ENCODE measurements at regions not wholly inside any gene's neighbourhood (a gene's known extent, or its start where the extent isn't known, plus 50 kb on each side); places are given as distances from the start of the nearest gene placed in this dataset.

GRCh38 chr16:75927810-75928209, 201.5 kb upstream of the CPHXL start:
- Histone ChIP-seq H3K9ac (ENCODE audit: low read depth, low read length) (no peak overlapping the region), H3K4me1 (ENCODE audit: insufficient read depth, low read length) (0 out of 2 replicates have a peak, but pooled peaks cover 4% of the 10 kb centered on the region), H3K27ac (ENCODE audit: low read depth, low read length) (no peak overlapping the region), H3K9me3 (ENCODE audit: insufficient read depth, low read depth, low read length) (peaks cover 14% of the 10 kb centered on the region; the same call in 1 of the 2 replicates), H3K4me3 (ENCODE audit: low read length) (no peak overlapping the region), H3K27me3 (ENCODE audit: insufficient read depth, low read length) (peaks cover 100% of the 10 kb centered on the region), H3K36me3 (ENCODE audit: insufficient read depth, low read length) (no peaks in the 10 kb centered on the region)
- WGBS = 5% methylated on average over 4 of the region's 4 CpGs

GRCh38 chr16:75928295-75928694, 202.0 kb upstream of the CPHXL start:
- Histone ChIP-seq H3K4me1 (ENCODE audit: insufficient read depth, low read length) (0 out of 2 replicates have a peak, but pooled peaks cover 4% of the 10 kb centered on the region), H3K36me3 (ENCODE audit: insufficient read depth, low read length) (no peaks in the 10 kb centered on the region), H3K9ac (ENCODE audit: low read depth, low read length) (no peak overlapping the region), H3K9me3 (ENCODE audit: insufficient read depth, low read depth, low read length) (peaks cover 14% of the 10 kb centered on the region; the same call in 1 of the 2 replicates), H3K27me3 (ENCODE audit: insufficient read depth, low read length) (peaks cover 100% of the 10 kb centered on the region), H3K4me3 (ENCODE audit: low read length) (no peak overlapping the region), H3K27ac (ENCODE audit: low read depth, low read length) (no peak overlapping the region)
- WGBS = 79% methylated on average over 1 of the region's 1 CpG

- whole genome bisulfite sequencing = 100% methylated on average over 1 of the region's 1 CpG
Measured at GRCh38 chr16:75929046-75929445, 202.8 kb upstream of the CPHXL start.

GRCh38 chr16:75931043-75931442, 204.8 kb upstream of the CPHXL start:
- 0 out of 2 replicates have a peak, but pooled peaks cover 4% of the 10 kb centered on the region for H3K4me1 ChIP-seq (ENCODE audit: insufficient read depth, low read length)
- no peaks in the 10 kb centered on the region for H3K36me3 ChIP-seq (ENCODE audit: insufficient read depth, low read length)
- H3K9ac ChIP-seq (ENCODE audit: low read depth, low read length) = no peak overlapping the region
- 95% methylated on average over 1 of the region's 1 CpG for WGBS
- no peak overlapping the region for H3K4me3 ChIP-seq (ENCODE audit: low read length)
- peaks cover 97% of the 10 kb centered on the region for H3K27me3 ChIP-seq (ENCODE audit: insufficient read depth, low read length)
- peaks cover 14% of the 10 kb centered on the region; the same call in 1 of the 2 replicates for H3K9me3 ChIP-seq (ENCODE audit: insufficient read depth, low read depth, low read length)
- no peak overlapping the region for H3K27ac ChIP-seq (ENCODE audit: low read depth, low read length)

More at GRCh38 chr16:75929046-75929445, 202.8 kb upstream of the CPHXL start:
- Histone ChIP-seq H3K36me3 (ENCODE audit: insufficient read depth, low read length) (no peaks in the 10 kb centered on the region), H3K9ac (ENCODE audit: low read depth, low read length) (no peak overlapping the region), H3K4me3 (ENCODE audit: low read length) (no peak overlapping the region), H3K27ac (ENCODE audit: low read depth, low read length) (no peak overlapping the region), H3K4me1 (ENCODE audit: insufficient read depth, low read length) (0 out of 2 replicates have a peak, but pooled peaks cover 4% of the 10 kb centered on the region), H3K27me3 (ENCODE audit: insufficient read depth, low read length) (peaks cover 100% of the 10 kb centered on the region), H3K9me3 (ENCODE audit: insufficient read depth, low read depth, low read length) (peaks cover 14% of the 10 kb centered on the region; the same call in 1 of the 2 replicates)

GRCh38 chr16:75931970-75932369, 205.7 kb upstream of the CPHXL start:
- no CpG with 5 or more reads among the region's 1 CpG for WGBS
- Histone ChIP-seq H3K9me3 (ENCODE audit: insufficient read depth, low read depth, low read length) (peaks cover 14% of the 10 kb centered on the region; the same call in 1 of the 2 replicates), H3K27ac (ENCODE audit: low read depth, low read length) (no peak overlapping the region), H3K4me3 (ENCODE audit: low read length) (no peak overlapping the region), H3K9ac (ENCODE audit: low read depth, low read length) (no peak overlapping the region), H3K4me1 (ENCODE audit: insufficient read depth, low read length) (0 out of 2 replicates have a peak, but pooled peaks cover 4% of the 10 kb centered on the region), H3K36me3 (ENCODE audit: insufficient read depth, low read length) (no peaks in the 10 kb centered on the region), H3K27me3 (ENCODE audit: insufficient read depth, low read length) (peaks cover 94% of the 10 kb centered on the region)

- Histone ChIP-seq H3K36me3 (ENCODE audit: insufficient read depth, low read length) (no peaks in the 10 kb centered on the region), H3K27ac (ENCODE audit: low read depth, low read length) (no peak overlapping the region), H3K9me3 (ENCODE audit: insufficient read depth, low read depth, low read length) (no peaks in the 10 kb centered on the region), H3K4me3 (ENCODE audit: low read length) (no peak overlapping the region), H3K4me1 (ENCODE audit: insufficient read depth, low read length) (no peaks in the 10 kb centered on the region), H3K9ac (ENCODE audit: low read depth, low read length) (no peak overlapping the region), H3K27me3 (ENCODE audit: insufficient read depth, low read length) (peaks cover 75% of the 10 kb centered on the region)
- 91% methylated on average over 8 of the region's 8 CpGs for WGBS
Measured at GRCh38 chr16:75938818-75939217, 212.5 kb upstream of the CPHXL start.

- Histone ChIP-seq H3K4me3 (ENCODE audit: low read length) (no peak overlapping the region), H3K36me3 (ENCODE audit: insufficient read depth, low read length) (no peaks in the 10 kb centered on the region), H3K9me3 (ENCODE audit: insufficient read depth, low read depth, low read length) (no peaks in the 10 kb centered on the region), H3K27ac (ENCODE audit: low read depth, low read length) (no peak overlapping the region), H3K27me3 (ENCODE audit: insufficient read depth, low read length) (peaks cover 58% of the 10 kb centered on the region), H3K9ac (ENCODE audit: low read depth, low read length) (no peak overlapping the region), H3K4me1 (ENCODE audit: insufficient read depth, low read length) (no peaks in the 10 kb centered on the region)
- WGBS = 90% methylated on average over 3 of the region's 3 CpGs
Measured at GRCh38 chr16:75942351-75942750, 216.1 kb upstream of the CPHXL start.

- no peak overlapping the region for H3K4me3 ChIP-seq (ENCODE audit: low read length)
- H3K9me3 ChIP-seq (ENCODE audit: insufficient read depth, low read depth, low read length) = no peaks in the 10 kb centered on the region
- H3K9ac ChIP-seq (ENCODE audit: low read depth, low read length) = no peak overlapping the region
- H3K27ac ChIP-seq (ENCODE audit: low read depth, low read length) = no peak overlapping the region
- no peaks in the 10 kb centered on the region for H3K4me1 ChIP-seq (ENCODE audit: insufficient read depth, low read length)
- H3K27me3 ChIP-seq (ENCODE audit: insufficient read depth, low read length) = peaks cover 57% of the 10 kb centered on the region
- no peaks in the 10 kb centered on the region for H3K36me3 ChIP-seq (ENCODE audit: insufficient read depth, low read length)
- 83% methylated on average over 1 of the region's 1 CpG for WGBS
Measured at GRCh38 chr16:75942936-75943335, 216.6 kb upstream of the CPHXL start.

GRCh38 chr16:75943705-75944514, 217.6 kb upstream of the CPHXL start:
- Histone ChIP-seq H3K4me3 (ENCODE audit: low read length) (no peak overlapping the region), H3K9me3 (ENCODE audit: insufficient read depth, low read depth, low read length) (no peaks in the 10 kb centered on the region), H3K27me3 (ENCODE audit: insufficient read depth, low read length) (peaks cover 52% of the 10 kb centered on the region), H3K4me1 (ENCODE audit: insufficient read depth, low read length) (no peaks in the 10 kb centered on the region), H3K36me3 (ENCODE audit: insufficient read depth, low read length) (no peaks in the 10 kb centered on the region), H3K27ac (ENCODE audit: low read depth, low read length) (no peak overlapping the region), H3K9ac (ENCODE audit: low read depth, low read length) (no peak overlapping the region)
- WGBS = 91% methylated on average over 4 of the region's 6 CpGs

GRCh38 chr16:75945916-75946457, 219.7 kb upstream of the CPHXL start:
- no peaks in the 10 kb centered on the region for H3K36me3 ChIP-seq (ENCODE audit: insufficient read depth, low read length)
- H3K9me3 ChIP-seq (ENCODE audit: insufficient read depth, low read depth, low read length) = no peaks in the 10 kb centered on the region
- H3K4me3 ChIP-seq (ENCODE audit: low read length) = no peak overlapping the region
- peaks cover 3% of the 10 kb centered on the region; the same call in 1 of the 2 replicates for H3K4me1 ChIP-seq (ENCODE audit: insufficient read depth, low read length)
- peaks cover 36% of the 10 kb centered on the region for H3K27me3 ChIP-seq (ENCODE audit: insufficient read depth, low read length)
- WGBS = 94% methylated on average over 5 of the region's 8 CpGs
- H3K27ac ChIP-seq (ENCODE audit: low read depth, low read length) = no peak overlapping the region
- H3K9ac ChIP-seq (ENCODE audit: low read depth, low read length) = no peak overlapping the region

GRCh38 chr16:75947626-75948239, 221.4 kb upstream of the CPHXL start:
- Histone ChIP-seq H3K4me3 (ENCODE audit: low read length) (no peak overlapping the region), H3K9me3 (ENCODE audit: insufficient read depth, low read depth, low read length) (no peaks in the 10 kb centered on the region), H3K9ac (ENCODE audit: low read depth, low read length) (no peak overlapping the region), H3K36me3 (ENCODE audit: insufficient read depth, low read length) (no peaks in the 10 kb centered on the region), H3K27ac (ENCODE audit: low read depth, low read length) (no peak overlapping the region), H3K4me1 (ENCODE audit: insufficient read depth, low read length) (peaks cover 3% of the 10 kb centered on the region; the same call in 1 of the 2 replicates), H3K27me3 (ENCODE audit: insufficient read depth, low read length) (peaks cover 31% of the 10 kb centered on the region; the same call in 1 of the 2 replicates)
- 83% methylated on average over 2 of the region's 2 CpGs for WGBS

Measured in HUES64 (cell line).